ENCODE measurements at regions not wholly inside any gene's neighbourhood (a gene's known extent, or its start where the extent isn't known, plus 50 kb on each side); places are given as distances from the start of the nearest gene placed in this dataset.

- 77% methylated on average over 6 of the region's 6 CpGs for WGBS
- Histone ChIP-seq H3K9ac (ENCODE audit: low read depth in 1 of 2, low read length in 2 of 2) (no peak overlapping the region), H3K27me3 (ENCODE audit: control insufficient read depth in 4 of 4, insufficient read depth in 4 of 4, low read length in 3 of 4) (peaks cover 0 to 3% (median 0%) of the 10 kb centered on the region in 4 donors), H3K4me1 (ENCODE audit: control insufficient read depth in 4 of 4, insufficient read depth in 4 of 4, low read length in 3 of 4) (no peaks in the 10 kb centered on the region), H3K4me3 (ENCODE audit: low read depth in 1 of 3, low read length in 3 of 3) (no peak overlapping the region), H3K27ac (ENCODE audit: low read depth in 1 of 2, low read length in 2 of 2) (no peak overlapping the region), H3K9me3 (ENCODE audit: control insufficient read depth in 4 of 4, low read length in 3 of 4) (no peaks in the 10 kb centered on the region), H3K36me3 (ENCODE audit: control insufficient read depth in 4 of 4, insufficient read depth in 3 of 4, low read depth in 1 of 4, low read length in 3 of 4) (no peaks in the 10 kb centered on the region)
- TF ChIP-seq HNF4A (conservative IDR thresholded peaks at IDR 0.05) (no peak), YY1 (IDR thresholded peaks at IDR 0.05) (no peak), TAF1 (conservative IDR thresholded peaks at IDR 0.05) (no peak), NR2F2 (IDR thresholded peaks at IDR 0.05) (no peak), JUND (IDR thresholded peaks at IDR 0.05) (no peak), CTCF (IDR thresholded peaks at IDR 0.05; ENCODE audit: low read depth, low read length, missing input control) (no peak), EGR1 (IDR thresholded peaks at IDR 0.05; ENCODE audit: low read depth in 2 of 2) (no peak), FOXA1 (IDR thresholded peaks at IDR 0.05) (no peak), RXRA (IDR thresholded peaks at IDR 0.05) (no peak), GABPA (IDR thresholded peaks at IDR 0.05 in 1 of 2, conservative IDR thresholded peaks at IDR 0.05 in 1 of 2) (no peak), ZBTB33 (IDR thresholded peaks at IDR 0.05) (no peak), MAX (IDR thresholded peaks at IDR 0.05) (no peak), REST (IDR thresholded peaks at IDR 0.05) (no peak), RAD21 (IDR thresholded peaks at IDR 0.05) (no peak)
- no peak for DNase-seq (ENCODE audit: low spot score)
These were observed 211.1 kb downstream of the NPHP4 start for GRCh38 chr1:5781079-5781478.

GRCh38 chr1:5780324-5780716 lies 211.9 kb downstream of the NPHP4 start:
- DNase-seq (ENCODE audit: low spot score): no peak
- no peaks in the 10 kb centered on the region for H3K9me3 ChIP-seq (ENCODE audit: control insufficient read depth in 4 of 4, low read length in 3 of 4)
- TF ChIP-seq RXRA (IDR thresholded peaks at IDR 0.05): no peak
- H3K27ac ChIP-seq (ENCODE audit: low read depth in 1 of 2, low read length in 2 of 2): no peak overlapping the region
- H3K4me3 ChIP-seq (ENCODE audit: low read depth in 1 of 3, low read length in 3 of 3): no peak overlapping the region
- no peaks in the 10 kb centered on the region for H3K4me1 ChIP-seq (ENCODE audit: control insufficient read depth in 4 of 4, insufficient read depth in 4 of 4, low read length in 3 of 4)
- 82% methylated on average over 4 of the region's 4 CpGs for WGBS
- H3K36me3 ChIP-seq (ENCODE audit: control insufficient read depth in 4 of 4, insufficient read depth in 3 of 4, low read depth in 1 of 4, low read length in 3 of 4): no peaks in the 10 kb centered on the region
- peaks cover 0 to 3% (median 0%) of the 10 kb centered on the region in 4 donors for H3K27me3 ChIP-seq (ENCODE audit: control insufficient read depth in 4 of 4, insufficient read depth in 4 of 4, low read length in 3 of 4)
- H3K9ac ChIP-seq (ENCODE audit: low read depth in 1 of 2, low read length in 2 of 2): no peak overlapping the region
